GM10266 (cell line): ENCODE measurements at regions not wholly inside any gene's neighbourhood (a gene's known extent, or its start where the extent isn't known, plus 50 kb on each side); places are given as distances from the start of the nearest gene placed in this dataset.
"Not testable (repeated sequence)": the region's sequence is repeated elsewhere in the genome, so short reads cannot be mapped to it uniquely, and the experiment has no call there.

Source experiments
- DNase-seq: peaks from one replicate; pipeline ENCODE4 v3.0.0; 2012; ENCODE audit errors: extremely low spot score
- TF ChIP-seq, protein P1 (sequence below): IDR thresholded peaks from 2 replicates; pipeline ENCODE4 v1.5.1; 2012; ENCODE audit warnings: mild to moderate bottlenecking, low read depth; ENCODE audit not compliant: control insufficient read depth, insufficient read depth; ENCODE audit errors: missing control alignments

GRCh38 chr20:16810216-16810615, 62.1 kb downstream of the OTOR start:
- TF ChIP-seq, protein P1, sequence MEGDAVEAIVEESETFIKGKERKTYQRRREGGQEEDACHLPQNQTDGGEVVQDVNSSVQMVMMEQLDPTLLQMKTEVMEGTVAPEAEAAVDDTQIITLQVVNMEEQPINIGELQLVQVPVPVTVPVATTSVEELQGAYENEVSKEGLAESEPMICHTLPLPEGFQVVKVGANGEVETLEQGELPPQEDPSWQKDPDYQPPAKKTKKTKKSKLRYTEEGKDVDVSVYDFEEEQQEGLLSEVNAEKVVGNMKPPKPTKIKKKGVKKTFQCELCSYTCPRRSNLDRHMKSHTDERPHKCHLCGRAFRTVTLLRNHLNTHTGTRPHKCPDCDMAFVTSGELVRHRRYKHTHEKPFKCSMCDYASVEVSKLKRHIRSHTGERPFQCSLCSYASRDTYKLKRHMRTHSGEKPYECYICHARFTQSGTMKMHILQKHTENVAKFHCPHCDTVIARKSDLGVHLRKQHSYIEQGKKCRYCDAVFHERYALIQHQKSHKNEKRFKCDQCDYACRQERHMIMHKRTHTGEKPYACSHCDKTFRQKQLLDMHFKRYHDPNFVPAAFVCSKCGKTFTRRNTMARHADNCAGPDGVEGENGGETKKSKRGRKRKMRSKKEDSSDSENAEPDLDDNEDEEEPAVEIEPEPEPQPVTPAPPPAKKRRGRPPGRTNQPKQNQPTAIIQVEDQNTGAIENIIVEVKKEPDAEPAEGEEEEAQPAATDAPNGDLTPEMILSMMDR, result no peak

GRCh38 chr20:16816192-16816591, 68.0 kb downstream of the OTOR start:
- TF ChIP-seq, protein P1, result no peak
- DNase-seq, result no peak

More at GRCh38 chr20:16810216-16810615, 62.1 kb downstream of the OTOR start:
- DNase-seq, result no peak

DNA sequence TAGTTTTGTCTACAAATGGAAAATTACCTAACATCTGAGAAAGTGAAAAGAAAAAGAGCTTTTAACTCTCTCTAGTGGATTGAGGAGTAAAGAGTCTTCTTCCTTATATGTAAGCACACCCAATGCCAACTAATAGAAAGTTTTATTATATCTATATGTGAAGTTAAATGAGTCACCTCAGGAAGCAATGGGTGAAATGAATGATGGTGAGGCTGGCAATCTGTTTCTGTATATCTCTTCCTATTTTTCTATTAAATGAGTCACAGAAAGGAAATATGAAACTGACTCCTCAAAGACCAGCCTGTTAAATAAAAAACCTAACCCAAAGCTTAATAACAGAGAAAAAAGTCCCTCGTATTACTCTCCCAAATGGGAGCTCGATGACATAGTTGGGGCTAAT, 71.3 kb downstream of the OTOR start:
- DNase-seq, result no peak
- TF ChIP-seq, protein P1, result no peak

DNA sequence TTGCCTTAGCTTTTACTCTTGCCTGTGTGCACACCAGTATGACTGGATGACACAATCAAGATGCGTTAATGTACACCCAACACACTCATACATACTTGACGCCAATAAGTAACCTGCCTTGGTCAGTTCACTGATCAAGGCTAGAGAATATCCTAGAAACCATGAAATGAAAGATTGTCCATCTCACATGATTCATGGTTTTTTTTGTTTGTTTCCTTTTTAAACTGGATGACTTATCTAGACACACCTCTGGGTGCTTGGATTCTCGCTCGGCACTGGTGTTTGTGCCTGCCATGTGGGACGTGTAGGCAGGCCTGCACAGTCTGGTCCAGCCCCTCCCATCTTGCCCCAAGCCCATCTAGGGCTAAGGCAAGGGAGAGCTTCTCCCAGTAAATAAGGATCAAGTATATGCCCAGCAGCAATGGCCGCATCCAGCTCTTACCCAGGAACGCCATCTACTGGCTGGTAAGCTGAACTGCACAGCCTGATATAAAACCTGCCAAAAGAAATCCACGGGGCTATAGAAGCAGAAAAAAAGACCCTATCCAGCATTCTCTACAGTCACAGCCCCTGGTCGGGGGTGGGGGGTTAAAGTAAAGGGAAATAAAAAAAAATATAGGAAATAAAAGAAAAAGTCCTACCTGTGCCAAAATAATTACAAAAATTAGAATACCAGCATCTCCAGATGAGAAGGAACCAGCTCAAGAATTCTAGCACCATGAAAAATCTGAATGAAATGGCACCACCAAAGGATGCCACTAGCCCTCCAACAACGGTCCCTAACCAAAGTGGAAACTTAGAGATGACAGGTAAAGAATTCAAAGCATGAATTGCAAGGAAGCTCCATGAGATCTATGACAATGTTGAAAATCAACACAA, 73.3 kb downstream of the OTOR start:
- DNase-seq, result peak; percentile 40
- TF ChIP-seq, protein P1, result peak; percentile 88

- TF ChIP-seq, protein P1, result no peak
- no peak for DNase-seq
Measured at GRCh38 chr20:16824664-16825063, 76.5 kb downstream of the OTOR start.

DNA sequence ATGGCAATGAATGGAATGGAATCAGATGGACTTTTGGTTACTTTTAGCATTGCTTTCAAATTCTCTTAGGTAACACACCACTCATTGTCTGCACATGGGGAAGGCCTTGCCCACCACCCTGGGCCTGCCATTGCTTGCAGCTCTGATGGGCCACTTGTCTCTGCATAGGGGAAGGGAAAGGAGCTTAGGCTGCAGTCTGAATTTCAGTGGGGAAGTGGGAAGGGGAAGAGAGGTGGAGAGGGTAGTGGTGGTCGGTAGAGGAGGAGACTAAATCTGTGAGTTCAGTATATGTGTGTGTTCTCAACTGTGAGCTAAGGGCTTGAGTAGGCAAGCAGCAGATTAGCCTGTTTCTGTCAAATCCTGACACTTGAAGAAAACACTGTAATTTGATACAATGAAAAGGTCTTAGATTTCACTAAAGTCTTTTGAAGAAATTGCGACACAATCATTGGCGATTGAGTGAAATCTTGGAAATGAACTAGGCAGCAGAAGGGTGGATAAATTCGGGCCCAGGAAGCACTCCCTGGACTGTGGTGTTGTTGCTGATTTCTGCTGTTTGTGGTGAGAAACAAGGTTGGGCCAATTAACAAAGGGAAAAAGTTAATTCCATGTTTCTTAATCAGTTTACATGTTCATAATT, 80.6 kb downstream of the OTOR start:
- TF ChIP-seq, protein P1, result no peak
- no peak for DNase-seq

DNA sequence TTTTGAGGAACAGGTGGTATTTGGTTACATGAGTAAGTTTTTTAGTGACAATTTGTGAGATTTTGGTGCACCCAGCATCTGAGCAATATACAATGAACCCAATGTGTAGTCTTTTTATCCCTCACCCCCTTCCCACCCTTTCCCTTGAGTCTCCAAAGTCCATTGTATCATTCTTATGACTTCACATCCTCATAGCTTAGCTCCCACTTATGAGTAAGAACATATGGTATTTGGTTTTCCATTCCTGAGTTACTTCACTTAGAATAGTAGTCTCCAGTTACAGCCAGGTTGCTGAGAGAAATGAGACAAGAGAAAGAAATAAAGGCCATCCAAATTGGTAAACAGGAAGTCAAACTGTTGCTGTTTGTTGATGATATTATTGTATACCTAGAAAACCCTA, 87.5 kb downstream of the OTOR start:
- DNase-seq, result not testable (repeated sequence)
